ENCODE measurements at regions not wholly inside any gene's neighbourhood (a gene's known extent, or its start where the extent isn't known, plus 50 kb on each side); places are given as distances from the start of the nearest gene placed in this dataset.

DNA sequence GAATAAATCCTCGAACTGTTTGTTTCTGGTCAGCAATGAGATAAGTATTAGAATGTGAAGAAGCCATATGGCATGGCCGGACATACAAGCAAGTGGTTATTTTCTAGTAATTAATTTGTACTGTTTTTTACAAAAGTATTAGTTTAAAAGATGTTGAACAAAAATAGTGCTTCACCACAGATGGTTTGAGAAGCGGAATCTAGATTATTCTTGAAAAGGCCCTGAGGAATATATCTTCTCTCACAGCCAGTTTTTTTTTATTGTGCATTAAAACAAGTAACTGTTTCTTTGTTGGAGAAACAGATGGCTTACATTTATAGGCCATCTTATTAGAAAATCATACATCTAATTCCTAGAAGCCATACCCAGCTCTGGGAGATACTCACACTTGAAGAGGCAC, 153.3 kb downstream of the TMEM26 start:
- TF ChIP-seq, protein P1, sequence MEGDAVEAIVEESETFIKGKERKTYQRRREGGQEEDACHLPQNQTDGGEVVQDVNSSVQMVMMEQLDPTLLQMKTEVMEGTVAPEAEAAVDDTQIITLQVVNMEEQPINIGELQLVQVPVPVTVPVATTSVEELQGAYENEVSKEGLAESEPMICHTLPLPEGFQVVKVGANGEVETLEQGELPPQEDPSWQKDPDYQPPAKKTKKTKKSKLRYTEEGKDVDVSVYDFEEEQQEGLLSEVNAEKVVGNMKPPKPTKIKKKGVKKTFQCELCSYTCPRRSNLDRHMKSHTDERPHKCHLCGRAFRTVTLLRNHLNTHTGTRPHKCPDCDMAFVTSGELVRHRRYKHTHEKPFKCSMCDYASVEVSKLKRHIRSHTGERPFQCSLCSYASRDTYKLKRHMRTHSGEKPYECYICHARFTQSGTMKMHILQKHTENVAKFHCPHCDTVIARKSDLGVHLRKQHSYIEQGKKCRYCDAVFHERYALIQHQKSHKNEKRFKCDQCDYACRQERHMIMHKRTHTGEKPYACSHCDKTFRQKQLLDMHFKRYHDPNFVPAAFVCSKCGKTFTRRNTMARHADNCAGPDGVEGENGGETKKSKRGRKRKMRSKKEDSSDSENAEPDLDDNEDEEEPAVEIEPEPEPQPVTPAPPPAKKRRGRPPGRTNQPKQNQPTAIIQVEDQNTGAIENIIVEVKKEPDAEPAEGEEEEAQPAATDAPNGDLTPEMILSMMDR (IDR thresholded peaks at IDR 0.05) = no peak
- TF ChIP-seq POLR2A (IDR thresholded peaks at IDR 0.05) (no peak), POLR2AphosphoS5 (IDR thresholded peaks at IDR 0.05) (no peak)

Data from suprapubic skin (tissue), 4 donors.